ENCODE measurements at regions not wholly inside any gene's neighbourhood (a gene's known extent, or its start where the extent isn't known, plus 50 kb on each side); places are given as distances from the start of the nearest gene placed in this dataset.
"Not testable (repeated sequence)": the region's sequence is repeated elsewhere in the genome, so short reads cannot be mapped to it uniquely, and the experiment has no call there.

DNA sequence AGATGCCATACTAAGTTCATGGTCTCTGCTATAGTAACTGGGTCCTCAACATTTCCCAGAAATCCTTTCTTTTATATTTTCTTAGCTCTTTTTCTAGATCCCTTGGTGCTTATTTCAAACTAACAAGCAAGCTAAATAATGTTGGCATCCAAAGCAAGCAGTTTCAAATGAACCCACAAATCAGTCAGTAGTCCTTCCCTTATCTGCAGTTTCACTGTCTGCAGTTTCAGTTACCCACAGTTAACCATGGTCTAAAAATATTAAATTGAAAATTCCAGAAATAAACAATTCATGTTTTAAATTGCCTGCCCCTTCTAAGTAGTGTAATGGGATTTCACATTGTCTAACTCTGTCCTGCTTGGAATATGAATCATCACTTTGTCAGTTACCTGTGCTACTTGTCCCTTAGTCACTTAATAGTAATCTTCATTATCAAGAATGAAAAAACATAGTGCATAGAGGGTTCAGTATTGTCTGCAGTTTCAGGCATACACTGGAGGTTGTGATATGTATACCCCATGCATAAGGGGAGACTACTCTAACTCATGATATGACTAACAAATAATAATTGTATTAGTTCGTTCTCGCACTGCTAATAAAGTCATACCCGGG is 633.7 kb downstream of the MECOM start:
- H3K4me3 ChIP-seq, result no peak overlapping the region

DNA sequence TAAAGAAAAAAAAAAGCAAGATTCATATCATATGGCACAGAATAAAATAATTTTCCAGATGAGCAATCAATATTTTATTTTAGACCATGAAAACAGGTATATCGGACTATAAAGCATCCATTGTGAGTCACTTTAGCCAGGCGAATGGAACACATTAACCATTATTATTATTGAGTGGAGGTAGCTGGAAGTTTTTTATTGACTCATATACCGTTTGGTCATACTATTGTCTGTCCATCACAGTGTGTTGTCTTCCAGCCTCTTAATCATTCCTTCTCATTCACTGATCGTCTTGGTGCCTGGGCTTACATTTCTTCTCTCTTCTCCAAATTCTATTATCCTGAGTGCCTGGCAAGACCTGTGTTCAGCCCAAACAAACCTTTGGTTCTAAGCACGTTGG is 634.8 kb downstream of the MECOM start:
- Histone ChIP-seq H3K9me3 (no peaks in the 10 kb centered on the region), H3K36me3 (no peaks in the 10 kb centered on the region), H3K27me3 (no peaks in the 10 kb centered on the region), H3K4me3 (no peak overlapping the region)
- DNase-seq, result no peak

More for the DNA sequence above, 633.7 kb downstream of the MECOM start:
- Histone ChIP-seq H3K36me3 (no peaks in the 10 kb centered on the region), H3K27me3 (no peaks in the 10 kb centered on the region), H3K9me3 (no peaks in the 10 kb centered on the region)
- no peak for DNase-seq

DNA sequence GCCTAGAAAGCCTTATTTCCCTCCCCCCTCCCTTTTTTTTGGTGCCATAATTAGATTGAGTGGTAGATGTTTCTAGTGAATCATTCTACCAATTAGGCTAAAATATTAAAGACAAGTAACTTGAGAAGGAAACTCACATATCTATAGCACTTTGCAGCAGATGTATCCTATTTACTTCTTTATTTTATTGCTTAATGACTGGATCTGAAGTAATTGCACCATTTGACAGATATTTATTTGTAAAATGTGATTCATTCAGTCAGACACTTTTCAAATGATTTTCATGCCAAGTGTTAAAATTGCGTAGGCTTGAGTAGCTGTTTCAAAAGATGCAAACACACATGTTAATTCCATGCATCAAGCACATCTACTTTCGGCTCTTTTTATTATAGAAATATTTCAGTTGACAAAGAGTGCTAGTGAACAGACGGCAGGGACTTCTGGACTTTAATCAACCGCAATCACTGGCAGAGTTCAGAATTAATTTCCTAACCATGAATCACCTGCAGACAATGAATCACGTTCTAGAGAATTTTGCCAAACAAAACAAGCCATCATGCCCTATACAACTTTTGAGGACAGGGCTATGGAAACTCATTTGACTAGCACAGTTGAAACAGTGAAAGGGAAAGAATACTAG is 636.8 kb downstream of the MECOM start:
- Histone ChIP-seq H3K36me3 (no peaks in the 10 kb centered on the region), H3K27me3 (no peaks in the 10 kb centered on the region), H3K9me3 (no peaks in the 10 kb centered on the region), H3K4me3 (no peak overlapping the region)
- peak; percentile 64 for DNase-seq

DNA sequence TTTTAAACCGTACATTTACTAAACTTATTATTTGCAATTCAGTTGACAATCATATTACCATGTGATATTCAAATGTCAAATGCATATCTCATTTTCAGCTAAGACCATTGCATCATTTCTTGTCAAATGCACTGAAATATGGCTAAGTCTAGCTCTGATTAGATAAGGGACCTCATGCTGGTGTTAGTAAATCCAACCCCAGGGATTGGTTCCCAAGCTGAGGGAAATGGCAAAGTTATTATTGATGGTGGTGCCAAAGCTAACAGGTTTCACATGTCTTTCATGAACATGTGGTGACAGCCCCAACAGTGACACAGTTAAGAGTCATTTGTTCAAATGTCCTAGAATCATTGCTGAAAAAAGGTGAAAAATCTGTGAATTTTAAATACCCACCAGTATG is 641.1 kb downstream of the MECOM start:
- H3K27me3 ChIP-seq, result no peaks in the 10 kb centered on the region
- H3K9me3 ChIP-seq, result no peaks in the 10 kb centered on the region; the same call in 1 of the 2 replicates
- no peaks in the 10 kb centered on the region for H3K36me3 ChIP-seq
- no peak for DNase-seq
- H3K4me3 ChIP-seq, result no peak overlapping the region

DNA sequence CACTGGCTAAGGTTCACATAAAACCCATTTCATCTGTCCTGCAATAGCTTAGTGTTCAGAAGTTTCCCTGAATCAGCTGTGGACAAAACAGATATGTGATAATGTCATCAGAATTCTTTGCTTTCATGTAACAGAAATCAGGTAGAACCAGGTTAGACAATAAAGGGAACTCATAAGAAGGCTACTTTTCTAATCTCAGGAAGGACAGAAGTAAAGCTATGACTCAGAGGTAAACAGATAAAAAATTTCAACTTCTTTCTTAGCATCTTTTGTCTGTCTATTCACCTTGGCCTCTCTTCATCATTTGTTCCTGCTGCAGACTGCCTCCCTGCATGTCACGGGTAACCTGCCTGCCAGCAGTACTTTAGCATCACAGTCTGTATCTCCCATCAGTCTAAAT is 643.1 kb downstream of the MECOM start:
- Histone ChIP-seq H3K27me3 (no peaks in the 10 kb centered on the region), H3K4me3 (no peak overlapping the region), H3K9me3 (no peaks in the 10 kb centered on the region; the same call in 1 of the 2 replicates), H3K36me3 (no peaks in the 10 kb centered on the region)
- DNase-seq, result no peak

DNA sequence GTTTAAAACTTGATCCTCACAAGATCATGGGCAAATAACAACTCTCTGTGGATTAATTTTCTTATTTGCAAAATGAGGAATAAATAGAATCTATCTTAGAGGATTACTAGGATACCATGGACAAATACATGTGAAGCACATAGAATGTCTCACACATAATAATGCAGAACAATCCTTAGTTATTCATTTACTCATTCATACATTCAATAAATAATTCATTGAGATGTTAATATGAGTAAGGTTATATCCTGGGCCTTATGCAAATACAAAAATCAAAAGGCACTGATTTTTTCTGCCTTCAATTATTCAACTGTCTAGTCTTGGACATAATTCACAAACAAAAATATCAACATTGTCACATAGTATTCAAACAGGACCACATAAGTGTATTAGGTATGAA is 654.1 kb downstream of the MECOM start:
- no peaks in the 10 kb centered on the region for H3K27me3 ChIP-seq

DNA sequence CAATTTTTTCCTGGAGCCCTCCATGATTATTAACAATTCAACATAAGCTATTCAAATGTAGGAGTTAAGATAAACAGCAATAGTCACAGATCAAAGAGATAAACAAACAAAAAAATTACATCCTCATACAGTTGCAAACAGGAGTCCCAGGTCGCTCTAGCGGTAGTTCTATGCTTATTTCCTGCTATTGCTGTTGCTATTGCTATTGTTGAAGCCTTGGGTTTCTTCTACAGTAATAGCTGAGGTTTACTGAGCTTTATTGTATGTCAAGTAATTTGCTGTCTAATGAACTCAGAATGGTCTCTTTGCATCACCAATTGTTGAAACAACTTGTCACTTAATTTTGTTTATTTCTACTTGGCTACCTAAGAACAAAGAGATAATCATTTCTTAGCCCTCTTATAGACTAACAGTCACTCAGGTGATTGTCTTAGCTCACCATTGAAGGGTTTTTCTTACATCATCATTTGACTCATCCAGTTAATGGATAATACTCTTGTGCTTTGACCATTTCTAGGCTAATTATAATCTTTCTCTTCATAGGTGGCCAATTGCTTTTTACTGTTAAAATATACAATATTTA is 654.6 kb downstream of the MECOM start:
- no peak overlapping the region for H3K4me3 ChIP-seq
- no peaks in the 10 kb centered on the region for H3K9me3 ChIP-seq
- H3K27me3 ChIP-seq, result no peaks in the 10 kb centered on the region
- no peak for DNase-seq
- H3K36me3 ChIP-seq, result no peaks in the 10 kb centered on the region

More for the DNA sequence above, 654.1 kb downstream of the MECOM start:
- no peak overlapping the region for H3K4me3 ChIP-seq
- no peaks in the 10 kb centered on the region for H3K36me3 ChIP-seq
- DNase-seq, result no peak
- H3K9me3 ChIP-seq, result no peaks in the 10 kb centered on the region

DNA sequence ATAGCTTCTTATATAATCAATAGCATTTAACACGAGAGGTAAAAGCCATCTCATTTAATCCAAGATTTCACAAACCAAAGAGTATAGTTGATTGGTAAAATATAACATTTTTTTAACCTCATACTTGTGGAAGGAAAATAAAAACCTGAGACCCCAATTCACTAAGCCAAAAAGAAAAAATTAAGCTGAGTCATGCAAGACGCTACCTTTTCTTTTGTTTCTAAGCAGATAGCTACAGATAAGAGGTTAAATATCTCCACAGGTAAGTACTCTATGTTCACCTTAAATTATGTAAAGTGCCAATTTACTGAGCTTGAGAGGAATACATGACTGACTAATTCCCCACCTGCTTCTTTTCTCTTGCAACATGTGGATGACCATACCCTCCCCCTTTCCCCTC is 656.4 kb downstream of the MECOM start:
- no peaks in the 10 kb centered on the region for H3K36me3 ChIP-seq
- no peaks in the 10 kb centered on the region for H3K9me3 ChIP-seq
- no peak overlapping the region for H3K4me3 ChIP-seq
- no peak for DNase-seq
- no peaks in the 10 kb centered on the region for H3K27me3 ChIP-seq

DNA sequence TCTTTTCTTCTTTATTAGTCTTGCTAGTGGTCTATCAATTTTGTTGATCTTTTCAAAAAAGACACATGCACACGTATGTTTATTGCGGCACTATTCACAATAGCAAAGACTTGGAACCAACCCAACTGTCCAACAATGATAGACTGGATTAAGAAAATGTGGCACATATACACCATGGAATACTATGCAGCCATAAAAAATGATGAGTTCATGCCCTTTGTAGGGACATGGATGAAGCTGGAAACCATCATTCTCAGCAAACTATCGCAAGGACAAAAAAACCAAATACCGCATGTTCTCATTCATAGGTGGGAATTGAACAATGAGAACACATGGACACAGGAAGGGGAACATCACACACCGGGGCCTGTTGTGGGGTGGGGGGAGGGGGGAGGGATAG is 657.1 kb downstream of the MECOM start:
- not testable (repeated sequence) for DNase-seq, H3K4me3 ChIP-seq, H3K27me3 ChIP-seq, H3K36me3 ChIP-seq, H3K9me3 ChIP-seq

DNA sequence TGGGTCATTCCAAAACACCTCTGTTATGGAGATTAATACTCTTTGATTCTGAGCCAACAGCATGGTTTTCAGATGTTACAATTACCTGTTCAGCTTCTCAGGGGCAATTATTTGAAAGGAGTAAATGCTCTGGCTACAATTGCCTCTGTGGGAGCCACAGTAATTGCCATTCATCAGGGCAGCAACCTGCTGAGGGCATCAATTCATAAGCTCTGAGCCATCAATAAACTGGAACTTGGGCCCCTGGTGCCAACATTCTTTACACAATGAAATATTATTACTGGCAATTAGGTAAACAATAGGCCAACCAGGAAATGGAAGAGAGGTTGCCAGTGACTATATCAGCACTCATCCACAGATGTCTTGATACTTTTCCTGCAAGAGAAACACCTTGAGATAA is 660.8 kb downstream of the MECOM start:
- H3K4me3 ChIP-seq, result no peak overlapping the region
- no peaks in the 10 kb centered on the region for H3K36me3 ChIP-seq
- H3K9me3 ChIP-seq, result no peaks in the 10 kb centered on the region
- no peaks in the 10 kb centered on the region for H3K27me3 ChIP-seq
- peak; percentile 35 for DNase-seq

DNA sequence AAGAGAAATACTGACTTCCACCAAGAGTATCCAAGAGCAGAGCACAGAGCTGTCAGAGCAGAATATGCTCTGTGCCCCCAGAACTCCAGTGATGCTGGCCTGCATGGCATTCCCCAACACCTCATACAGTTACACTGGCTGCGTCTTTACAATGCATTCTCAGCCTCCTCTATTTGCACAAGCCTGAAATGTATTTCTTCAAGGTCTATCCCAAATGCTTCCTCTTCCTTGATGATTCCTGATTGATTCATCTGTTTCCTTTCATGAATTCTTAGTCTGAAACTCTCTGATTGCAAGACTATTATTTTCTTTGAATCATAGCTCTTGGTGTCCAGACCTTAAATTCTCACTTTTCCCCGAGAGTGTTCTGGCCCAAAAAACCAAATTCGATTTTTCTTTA is 664.7 kb downstream of the MECOM start:
- Histone ChIP-seq H3K36me3 (no peaks in the 10 kb centered on the region), H3K9me3 (no peaks in the 10 kb centered on the region), H3K27me3 (no peaks in the 10 kb centered on the region), H3K4me3 (no peak overlapping the region)
- no peak for DNase-seq

DNA sequence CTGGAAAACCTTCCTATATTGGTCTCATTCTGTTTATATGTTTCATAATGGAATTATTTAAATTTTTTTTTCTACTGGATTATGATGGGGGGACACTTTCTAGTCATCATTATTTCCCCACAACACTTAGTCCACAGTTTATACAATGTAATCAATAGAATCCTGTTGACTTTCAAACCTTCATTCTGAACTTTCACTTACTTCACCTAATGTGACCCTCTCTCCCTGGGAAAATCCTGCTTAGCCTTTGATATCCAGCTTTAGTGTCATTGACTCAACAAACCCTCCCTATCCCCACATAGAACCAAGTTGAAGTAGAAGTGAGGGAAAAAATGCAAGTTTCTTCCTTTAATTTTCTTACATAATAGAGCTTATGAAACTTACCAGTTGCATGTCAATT is 666.0 kb downstream of the MECOM start:
- no peak for DNase-seq
- Histone ChIP-seq H3K36me3 (no peaks in the 10 kb centered on the region), H3K4me3 (no peak overlapping the region), H3K9me3 (no peaks in the 10 kb centered on the region), H3K27me3 (no peaks in the 10 kb centered on the region)

DNA sequence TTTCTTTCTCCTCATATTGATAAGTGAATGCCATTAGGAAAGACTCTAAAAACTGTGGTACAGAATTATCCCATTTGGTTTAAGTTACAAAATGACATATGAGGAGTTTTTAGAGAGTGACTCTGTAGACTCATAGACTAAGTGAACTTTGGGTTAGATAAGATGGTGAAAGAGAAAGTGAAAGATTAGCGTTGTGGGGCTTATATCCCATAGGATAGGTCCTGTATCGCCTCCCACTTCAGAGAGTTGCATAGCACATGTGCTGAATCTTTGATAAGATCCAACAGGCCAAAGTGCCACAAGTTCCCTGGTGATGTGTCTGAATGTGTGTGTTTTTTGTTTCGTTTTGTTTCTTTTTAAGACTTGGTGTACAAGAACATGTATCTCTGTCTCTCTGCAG is 666.9 kb downstream of the MECOM start:
- Histone ChIP-seq H3K9me3 (no peaks in the 10 kb centered on the region), H3K27me3 (no peaks in the 10 kb centered on the region), H3K4me3 (no peak overlapping the region), H3K36me3 (no peaks in the 10 kb centered on the region)
- no peak for DNase-seq

DNA sequence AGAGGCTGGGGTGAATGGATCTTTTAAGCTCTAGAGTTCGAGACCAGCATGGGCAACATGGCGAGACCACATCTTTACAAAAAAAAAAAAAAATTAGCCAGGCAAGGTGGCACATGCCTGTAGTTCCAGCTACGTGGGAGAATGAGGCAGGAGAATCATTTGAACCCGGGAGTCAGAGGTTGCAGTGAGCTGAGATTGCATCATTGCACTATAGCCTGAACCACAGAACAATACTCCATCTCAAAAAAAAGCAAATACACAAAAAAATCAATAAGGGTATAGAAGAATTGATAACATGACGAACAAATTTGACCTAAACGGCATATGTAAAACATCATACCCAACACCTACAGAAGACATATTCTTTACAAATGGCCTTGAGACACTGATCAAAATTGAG is 668.4 kb downstream of the MECOM start:
- Histone ChIP-seq H3K4me3 (no peak overlapping the region), H3K27me3 (no peaks in the 10 kb centered on the region), H3K36me3 (no peaks in the 10 kb centered on the region), H3K9me3 (no peaks in the 10 kb centered on the region)
- no peak for DNase-seq

DNA sequence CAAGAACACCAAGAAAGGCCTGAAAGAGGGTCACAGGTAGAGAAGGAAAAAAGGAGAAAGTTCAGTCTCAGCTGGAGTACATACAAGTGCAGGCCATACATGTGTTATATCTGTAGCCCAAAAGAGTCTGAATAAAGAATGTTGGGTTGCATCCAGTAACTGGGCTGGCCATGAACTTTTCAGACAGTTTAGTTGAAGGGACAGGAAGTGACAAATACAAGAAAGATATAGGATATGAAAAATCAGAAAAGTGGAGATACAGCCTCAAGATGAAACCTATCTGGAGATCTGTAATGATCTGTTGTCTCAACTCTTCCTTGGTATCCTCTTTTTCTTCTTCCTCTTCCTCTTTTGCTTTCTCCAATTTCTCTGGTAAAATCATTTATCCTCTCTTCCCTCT is 671.7 kb downstream of the MECOM start:
- DNase-seq, result peak; percentile 1
- H3K4me3 ChIP-seq, result no peak overlapping the region

DNA sequence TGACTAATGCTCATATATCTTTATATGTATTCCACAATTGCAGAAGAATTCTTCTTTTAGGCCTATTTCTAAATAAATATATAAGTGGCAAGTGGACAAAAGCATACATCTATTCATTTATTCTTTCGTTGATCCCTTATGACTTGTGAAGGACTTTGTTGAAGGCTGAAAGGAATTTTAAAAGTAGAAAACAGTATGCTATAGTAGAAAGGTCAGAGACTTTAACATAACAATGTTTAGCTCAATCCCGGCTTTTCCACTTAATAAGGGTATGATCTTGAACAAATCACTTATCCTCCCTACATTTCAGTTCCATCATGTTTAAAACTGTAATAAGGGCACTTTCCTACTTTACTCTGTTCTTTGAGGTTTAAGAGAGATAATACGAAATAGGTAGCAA is 672.9 kb downstream of the MECOM start:
- H3K4me3 ChIP-seq, result no peak overlapping the region
- H3K36me3 ChIP-seq, result no peaks in the 10 kb centered on the region
- H3K9me3 ChIP-seq, result no peaks in the 10 kb centered on the region
- H3K27me3 ChIP-seq, result no peaks in the 10 kb centered on the region
- no peak for DNase-seq

More for the DNA sequence above, 671.7 kb downstream of the MECOM start:
- Histone ChIP-seq H3K36me3 (no peaks in the 10 kb centered on the region), H3K27me3 (no peaks in the 10 kb centered on the region), H3K9me3 (no peaks in the 10 kb centered on the region)

DNA sequence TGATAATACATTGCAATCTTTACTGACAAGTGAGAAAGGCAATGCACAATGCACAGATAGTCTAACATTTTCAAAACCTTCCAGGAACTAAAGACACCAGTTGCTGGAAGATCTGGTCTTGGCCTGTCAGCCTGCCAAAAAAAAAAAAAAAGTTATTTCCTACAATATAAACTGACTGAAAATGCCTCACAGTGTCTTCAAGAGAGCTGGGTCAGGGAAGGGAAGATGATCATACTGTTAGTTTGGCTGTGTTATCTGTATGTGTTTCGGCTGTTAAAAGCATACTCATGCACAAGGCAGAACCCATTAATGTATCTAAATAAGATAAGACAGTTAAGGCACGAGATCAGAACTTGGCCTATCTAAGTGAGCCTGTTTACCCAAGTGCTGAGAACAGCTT is 673.4 kb downstream of the MECOM start:
- Histone ChIP-seq H3K4me3 (no peak overlapping the region), H3K27me3 (no peaks in the 10 kb centered on the region), H3K9me3 (no peaks in the 10 kb centered on the region), H3K36me3 (no peaks in the 10 kb centered on the region)
- no peak for DNase-seq

DNA sequence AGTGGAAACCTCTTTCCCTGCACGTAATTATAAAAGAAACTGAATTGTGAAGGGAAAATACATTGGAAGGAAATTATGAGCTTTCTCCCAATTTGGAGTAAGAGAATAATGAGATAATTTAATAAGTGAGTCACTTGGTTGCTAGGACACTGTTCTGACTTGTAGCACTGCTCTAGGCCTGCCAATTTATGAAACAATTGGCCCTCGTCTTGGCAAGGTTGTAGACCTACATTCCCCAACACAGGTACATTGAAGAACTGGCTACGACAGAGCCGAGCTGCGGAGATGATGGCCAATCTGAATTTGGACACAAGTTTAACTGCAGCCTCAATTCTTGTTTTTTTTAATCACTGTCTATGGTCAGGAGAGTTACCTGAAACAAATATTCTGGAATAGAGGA is 674.1 kb downstream of the MECOM start:
- no peak overlapping the region for H3K4me3 ChIP-seq
- no peaks in the 10 kb centered on the region for H3K27me3 ChIP-seq
- H3K9me3 ChIP-seq, result no peaks in the 10 kb centered on the region
- DNase-seq, result peak; percentile 2
- H3K36me3 ChIP-seq, result no peaks in the 10 kb centered on the region
